ENCODE measurements at regions not wholly inside any gene's neighbourhood (a gene's known extent, or its start where the extent isn't known, plus 50 kb on each side); places are given as distances from the start of the nearest gene placed in this dataset.
"Not testable (repeated sequence)": the region's sequence is repeated elsewhere in the genome, so short reads cannot be mapped to it uniquely, and the experiment has no call there.

DNA sequence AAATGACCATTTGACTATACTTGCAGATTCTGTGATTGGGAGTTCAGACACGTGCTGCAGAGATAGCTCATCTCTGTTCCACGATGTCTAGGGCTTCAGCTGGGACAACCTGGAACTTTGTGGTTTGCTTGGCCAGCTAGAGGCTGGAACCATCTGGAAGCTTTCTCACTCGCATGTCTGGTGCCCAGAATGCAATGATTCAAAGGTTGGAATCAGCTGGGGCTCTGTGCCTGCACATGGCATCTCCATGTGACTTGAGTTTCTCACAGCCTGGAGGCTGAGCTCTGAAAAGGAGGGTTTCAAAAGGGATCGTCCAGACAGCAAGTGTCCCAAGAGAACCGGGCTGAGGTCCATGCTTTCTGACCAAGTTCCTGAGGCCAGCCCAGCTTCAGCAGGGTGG lies 465.2 kb downstream of the GADD45G start:
- no peaks in the 10 kb centered on the region for H3K36me3 Mint-ChIP-seq
- H3K4me3 Mint-ChIP-seq: no peak overlapping the region
- no peaks in the 10 kb centered on the region for H3K9me3 Mint-ChIP-seq
- H3K27ac Mint-ChIP-seq: no peak overlapping the region
- no peak for ATAC-seq
- DNase-seq (ENCODE audit: low spot score in 2 of 2): peak in 1 of 2 donors; percentile 17
- no peaks in the 10 kb centered on the region for H3K4me1 Mint-ChIP-seq

DNA sequence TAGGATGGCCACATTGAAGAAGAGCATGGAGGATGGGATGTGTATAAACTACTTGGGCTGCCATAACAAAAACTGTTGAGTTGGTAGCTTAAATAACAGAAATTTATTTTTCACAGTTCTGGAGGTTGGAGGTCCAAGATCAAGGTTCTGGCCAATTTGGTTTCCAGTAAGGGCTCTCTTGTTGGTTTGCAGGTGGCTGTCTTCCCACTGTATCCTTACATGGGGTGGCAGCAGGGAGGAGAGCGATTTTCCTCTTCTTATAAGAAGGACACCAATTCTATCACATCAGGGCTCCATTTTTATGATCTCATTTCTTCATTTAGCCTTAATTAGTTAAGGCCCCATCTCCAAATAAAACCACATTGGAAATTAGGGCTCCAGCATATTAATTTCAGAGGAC lies 465.7 kb downstream of the GADD45G start:
- DNase-seq (ENCODE audit: low spot score in 2 of 2) (no peak), ATAC-seq (no peak)
- Mint-ChIP-seq H3K4me3 (no peak overlapping the region), H3K9me3 (no peaks in the 10 kb centered on the region), H3K36me3 (no peaks in the 10 kb centered on the region), H3K27ac (no peak overlapping the region), H3K4me1 (no peaks in the 10 kb centered on the region)

- Mint-ChIP-seq H3K36me3 (no peaks in the 10 kb centered on the region), H3K9me3 (no peaks in the 10 kb centered on the region), H3K27ac (no peak overlapping the region), H3K4me3 (no peak overlapping the region), H3K4me1 (no peaks in the 10 kb centered on the region)
- no peak for DNase-seq (ENCODE audit: low spot score in 2 of 2)
- no peak for ATAC-seq
Measured at GRCh38 chr9:90070931-90071660, 466.3 kb downstream of the GADD45G start.

DNA sequence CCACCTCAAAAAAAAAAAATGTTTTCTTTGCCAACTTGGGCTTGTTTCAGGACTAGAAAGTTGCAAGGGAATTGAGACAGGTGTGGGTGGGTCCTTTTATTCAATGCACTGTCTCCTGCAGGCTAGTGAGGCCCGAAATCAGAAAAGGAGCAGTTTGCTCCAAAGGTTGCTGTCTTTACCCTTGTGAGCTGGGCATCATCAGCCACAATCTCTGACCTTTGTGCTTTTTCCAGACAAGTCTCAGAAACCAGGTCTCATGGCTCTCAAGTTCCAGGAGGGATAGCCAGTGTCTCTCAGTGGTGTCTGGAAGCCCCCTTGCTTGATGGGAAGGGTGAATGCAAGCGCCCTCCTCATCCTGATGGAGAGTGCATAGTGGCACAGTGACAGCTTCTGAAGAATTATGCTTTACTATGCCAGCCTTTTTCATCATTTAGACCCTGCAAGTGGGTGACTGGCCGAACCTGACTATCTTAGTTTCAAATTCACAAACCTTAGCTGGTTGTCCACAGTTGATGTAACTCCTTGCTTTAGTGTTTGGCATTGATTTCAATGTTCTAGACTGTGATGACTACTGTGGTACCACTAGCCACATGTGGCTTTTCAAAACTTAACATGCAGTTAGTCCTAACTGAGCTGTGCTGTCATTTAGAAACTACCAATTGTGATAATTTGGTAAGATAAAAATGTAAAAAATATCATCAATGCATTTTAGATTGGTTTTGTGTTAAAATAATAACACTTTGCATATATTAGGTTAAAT lies 468.6 kb downstream of the GADD45G start:
- Mint-ChIP-seq H3K9me3 (no peaks in the 10 kb centered on the region), H3K4me1 (no peaks in the 10 kb centered on the region), H3K27ac (no peak overlapping the region), H3K4me3 (no peak overlapping the region), H3K36me3 (no peaks in the 10 kb centered on the region)
- peak; percentile 78 for ATAC-seq
- DNase-seq (ENCODE audit: low spot score in 2 of 2): peak in 1 of 2 donors; percentile 46

DNA sequence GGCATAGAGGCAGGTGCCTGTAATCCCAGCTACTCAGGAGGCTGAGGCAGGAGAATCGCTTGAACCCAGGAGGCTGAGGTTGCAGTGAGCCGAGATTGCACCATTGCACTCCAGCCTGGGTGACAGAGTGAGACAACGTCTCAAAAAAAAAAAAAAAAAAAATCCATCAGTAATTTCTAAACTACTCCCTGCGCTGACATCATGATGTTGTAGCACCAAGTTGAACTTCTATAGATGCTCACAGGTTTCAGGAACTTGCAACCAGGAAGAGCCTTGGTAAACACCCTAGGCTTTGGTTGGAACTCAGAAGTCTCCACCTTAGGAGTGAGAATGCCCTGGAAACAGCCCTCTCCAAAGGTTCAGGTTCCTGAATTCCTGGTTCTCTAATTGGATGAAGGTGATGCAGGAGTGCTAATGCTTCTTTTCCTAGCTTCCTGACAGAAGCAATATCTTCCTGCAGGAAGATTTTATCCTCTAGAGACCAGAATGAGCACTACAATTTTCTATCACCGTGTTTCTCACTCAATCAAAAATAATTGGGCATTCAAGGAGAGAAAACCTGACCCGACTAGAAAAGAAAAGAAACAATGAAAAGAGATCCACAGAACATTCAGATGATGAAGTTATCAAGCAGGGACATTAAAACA lies 469.6 kb downstream of the GADD45G start:
- peak in 1 of 2 donors; percentile 41 for DNase-seq (ENCODE audit: low spot score in 2 of 2)
- no peaks in the 10 kb centered on the region for H3K4me1 Mint-ChIP-seq
- H3K36me3 Mint-ChIP-seq: no peaks in the 10 kb centered on the region
- no peaks in the 10 kb centered on the region for H3K9me3 Mint-ChIP-seq
- H3K27ac Mint-ChIP-seq: no peak overlapping the region
- ATAC-seq: peak; percentile 51
- H3K4me3 Mint-ChIP-seq: no peak overlapping the region

- DNase-seq (ENCODE audit: low spot score in 2 of 2); H3K27ac Mint-ChIP-seq; H3K9me3 Mint-ChIP-seq; H3K36me3 Mint-ChIP-seq; H3K4me3 Mint-ChIP-seq; H3K4me1 Mint-ChIP-seq; ATAC-seq: not testable (repeated sequence)
Measured at GRCh38 chr9:90077598-90077997, 472.8 kb downstream of the GADD45G start.

DNA sequence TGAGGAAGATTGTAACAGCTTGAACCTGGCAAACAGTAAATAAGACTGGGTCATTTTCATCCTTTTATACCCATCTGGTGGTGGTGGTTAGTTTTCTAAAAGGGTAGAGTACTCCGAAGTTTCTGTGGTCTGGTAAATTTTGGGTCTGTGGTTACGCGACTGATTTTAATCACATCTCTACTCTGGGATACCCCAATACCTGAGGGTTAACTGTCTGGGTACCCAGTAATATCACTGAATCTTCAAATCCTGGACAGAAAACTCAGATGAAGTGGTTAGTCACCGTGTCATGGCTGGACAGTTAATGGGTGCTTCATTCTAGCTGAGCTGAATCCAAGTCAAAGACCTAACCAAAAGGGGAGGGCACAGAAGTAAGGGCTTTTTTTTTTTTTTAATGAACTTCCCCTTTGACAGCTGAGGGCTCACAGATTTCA lies 474.2 kb downstream of the GADD45G start:
- H3K4me3 Mint-ChIP-seq: no peak overlapping the region
- no peaks in the 10 kb centered on the region for H3K4me1 Mint-ChIP-seq
- H3K36me3 Mint-ChIP-seq: no peaks in the 10 kb centered on the region
- H3K9me3 Mint-ChIP-seq: no peaks in the 10 kb centered on the region
- no peak for DNase-seq (ENCODE audit: low spot score in 2 of 2)
- peak; percentile 50 for ATAC-seq
- H3K27ac Mint-ChIP-seq: no peak overlapping the region

- Mint-ChIP-seq H3K4me1 (no peaks in the 10 kb centered on the region), H3K27ac (no peak overlapping the region), H3K9me3 (no peaks in the 10 kb centered on the region), H3K4me3 (no peak overlapping the region), H3K36me3 (no peaks in the 10 kb centered on the region)
- peak in 1 of 2 donors; percentile 38 for DNase-seq (ENCODE audit: low spot score in 2 of 2)
- ATAC-seq: no peak
Measured at GRCh38 chr9:90085633-90086032, 480.8 kb downstream of the GADD45G start.

DNA sequence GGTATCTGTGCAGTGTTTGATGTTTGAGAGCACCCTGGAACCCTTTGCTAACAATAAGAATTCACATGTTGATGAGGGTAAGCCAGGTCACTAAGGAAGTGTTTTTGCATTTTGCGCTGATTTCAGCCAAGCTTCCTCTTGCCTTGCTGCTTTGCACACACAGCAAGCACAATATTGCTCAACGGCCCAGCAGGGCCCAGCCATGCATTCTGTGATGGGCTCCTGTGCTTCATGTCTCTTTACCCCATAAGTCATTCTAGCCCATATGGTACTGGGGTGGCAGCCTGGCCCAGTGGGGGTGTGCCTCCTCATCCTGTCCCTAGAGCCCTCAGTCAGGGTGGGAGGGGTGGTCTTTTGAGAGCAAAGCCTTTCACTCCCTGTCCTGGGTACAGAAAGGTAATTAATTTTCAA lies 481.3 kb downstream of the GADD45G start:
- no peak for DNase-seq (ENCODE audit: low spot score in 2 of 2)
- no peaks in the 10 kb centered on the region for H3K9me3 Mint-ChIP-seq
- ATAC-seq: no peak
- H3K36me3 Mint-ChIP-seq: no peaks in the 10 kb centered on the region
- no peak overlapping the region for H3K27ac Mint-ChIP-seq
- H3K4me3 Mint-ChIP-seq: no peak overlapping the region
- H3K4me1 Mint-ChIP-seq: no peaks in the 10 kb centered on the region

- no peak overlapping the region for H3K27ac Mint-ChIP-seq
- no peaks in the 10 kb centered on the region for H3K36me3 Mint-ChIP-seq
- no peak for DNase-seq (ENCODE audit: low spot score in 2 of 2)
- peaks cover 4% of the 10 kb centered on the region for H3K4me1 Mint-ChIP-seq
- no peak for ATAC-seq
- no peak overlapping the region for H3K4me3 Mint-ChIP-seq
- no peaks in the 10 kb centered on the region for H3K9me3 Mint-ChIP-seq
Measured at GRCh38 chr9:90088434-90088833, 483.6 kb downstream of the GADD45G start.

DNA sequence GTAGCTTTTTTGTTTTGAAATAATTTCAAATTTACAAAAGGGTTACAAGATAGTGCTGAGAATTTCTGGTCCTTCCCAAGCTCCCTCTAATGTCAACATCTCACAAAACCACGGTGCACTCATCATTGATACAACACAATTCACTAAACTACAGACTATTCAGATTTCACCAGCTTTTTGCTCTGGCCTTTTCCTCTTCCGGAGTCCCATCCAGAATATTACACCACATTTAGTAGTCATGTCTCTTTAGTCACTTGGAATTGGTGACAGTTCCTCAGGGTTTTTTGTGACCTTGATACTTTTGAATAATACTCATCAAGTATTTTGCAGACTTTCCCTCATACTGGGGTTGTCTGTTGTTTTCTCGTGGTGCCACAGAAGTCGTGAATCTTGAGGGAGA lies 484.0 kb downstream of the GADD45G start:
- no peak overlapping the region for H3K4me3 Mint-ChIP-seq
- DNase-seq (ENCODE audit: low spot score in 2 of 2) (no peak), ATAC-seq (no peak)
- H3K9me3 Mint-ChIP-seq: no peaks in the 10 kb centered on the region
- H3K4me1 Mint-ChIP-seq: peaks cover 4% of the 10 kb centered on the region
- H3K36me3 Mint-ChIP-seq: no peaks in the 10 kb centered on the region
- no peak overlapping the region for H3K27ac Mint-ChIP-seq

DNA sequence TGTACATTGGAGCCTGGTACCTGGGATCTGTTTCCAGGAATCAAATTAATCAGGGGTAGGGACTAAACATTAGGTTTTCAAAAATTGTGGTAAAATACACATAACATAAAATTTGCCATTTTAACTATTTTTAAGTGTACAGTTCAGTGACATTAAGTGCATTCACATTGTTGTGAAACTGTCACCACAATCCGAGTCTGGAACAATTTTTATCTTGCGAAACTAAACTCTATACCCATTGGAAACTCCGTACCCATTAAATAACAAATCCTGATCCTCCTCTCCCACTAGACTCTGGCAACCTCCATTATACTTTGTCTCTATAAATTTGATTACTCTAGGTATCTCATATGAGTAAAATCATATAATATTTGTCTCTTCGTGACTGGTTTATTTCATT lies 486.2 kb downstream of the GADD45G start:
- DNase-seq (ENCODE audit: low spot score in 2 of 2) (no peak), ATAC-seq (no peak)
- Mint-ChIP-seq H3K4me1 (peaks cover 4% of the 10 kb centered on the region), H3K27ac (no peak overlapping the region), H3K9me3 (no peaks in the 10 kb centered on the region), H3K36me3 (no peaks in the 10 kb centered on the region), H3K4me3 (no peak overlapping the region)

- DNase-seq (ENCODE audit: low spot score in 2 of 2) (no peak), ATAC-seq (no peak)
- H3K27ac Mint-ChIP-seq: no peak overlapping the region
- no peaks in the 10 kb centered on the region for H3K36me3 Mint-ChIP-seq
- no peaks in the 10 kb centered on the region for H3K9me3 Mint-ChIP-seq
- no peak overlapping the region for H3K4me3 Mint-ChIP-seq
- peaks cover 4% of the 10 kb centered on the region for H3K4me1 Mint-ChIP-seq
Measured at GRCh38 chr9:90092508-90092907, 487.7 kb downstream of the GADD45G start.

GRCh38 chr9:90095682-90096081 lies 490.9 kb downstream of the GADD45G start:
- Mint-ChIP-seq H3K4me1 (peaks cover 4% of the 10 kb centered on the region), H3K36me3 (no peaks in the 10 kb centered on the region), H3K27ac (no peak overlapping the region), H3K4me3 (no peak overlapping the region), H3K9me3 (no peaks in the 10 kb centered on the region)
- ATAC-seq (peak; percentile 35), DNase-seq (ENCODE audit: low spot score in 2 of 2) (no peak)

GRCh38 chr9:90097237-90097636 lies 492.4 kb downstream of the GADD45G start:
- peaks cover 4% of the 10 kb centered on the region for H3K4me1 Mint-ChIP-seq
- no peaks in the 10 kb centered on the region for H3K36me3 Mint-ChIP-seq
- DNase-seq (ENCODE audit: low spot score in 2 of 2) (no peak), ATAC-seq (no peak)
- no peaks in the 10 kb centered on the region for H3K9me3 Mint-ChIP-seq
- H3K27ac Mint-ChIP-seq: no peak overlapping the region
- H3K4me3 Mint-ChIP-seq: no peak overlapping the region

GRCh38 chr9:90098408-90098807 lies 493.6 kb downstream of the GADD45G start:
- Mint-ChIP-seq H3K4me1 (no peaks in the 10 kb centered on the region), H3K36me3 (no peaks in the 10 kb centered on the region), H3K4me3 (no peak overlapping the region), H3K9me3 (no peaks in the 10 kb centered on the region), H3K27ac (no peak overlapping the region)
- DNase-seq (ENCODE audit: low spot score in 2 of 2): no peak
- ATAC-seq: no peak

All from stimulated activated effector memory CD8-positive, alpha-beta T cell treated with anti-CD3 and anti-CD28 coated beads, Interleukin-12 subunit alpha, Interleukin-12 subunit beta, amount 100 ng/mL, for 72 hours (primary cell).